Endothelial cell of hepatic sinusoid (primary cell): ENCODE measurements at regions not wholly inside any gene's neighbourhood (a gene's known extent, or its start where the extent isn't known, plus 50 kb on each side); places are given as distances from the start of the nearest gene placed in this dataset.

ENCODE experiments used
- in situ Hi-C: cut with HindIII; loops from 2 replicates; pipeline ENCODE4 v1.10.0; 2017; ENCODE audit warnings: low sequenced_read_pairs

DNA sequence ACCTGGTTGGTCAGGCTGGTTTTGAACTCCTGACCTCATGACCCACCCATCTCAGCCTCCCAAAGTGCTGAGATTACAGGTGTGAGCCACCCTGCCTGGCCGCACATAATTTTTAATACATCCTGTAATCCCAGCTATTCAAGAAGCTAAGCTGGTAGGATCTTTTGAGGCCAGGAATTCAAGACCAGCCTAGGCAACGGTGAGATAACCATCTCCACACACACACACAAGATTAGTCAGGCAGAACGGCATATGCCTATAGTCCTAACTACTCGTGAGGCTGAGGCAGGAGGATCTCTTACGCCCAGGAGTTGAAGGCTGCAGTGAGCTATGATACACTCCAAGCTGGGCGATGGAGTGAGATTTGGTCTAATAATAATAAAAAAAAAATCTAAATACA, 212.4 kb upstream of the NEIL3 start:
- in situ Hi-C loops, result no loop called here

DNA sequence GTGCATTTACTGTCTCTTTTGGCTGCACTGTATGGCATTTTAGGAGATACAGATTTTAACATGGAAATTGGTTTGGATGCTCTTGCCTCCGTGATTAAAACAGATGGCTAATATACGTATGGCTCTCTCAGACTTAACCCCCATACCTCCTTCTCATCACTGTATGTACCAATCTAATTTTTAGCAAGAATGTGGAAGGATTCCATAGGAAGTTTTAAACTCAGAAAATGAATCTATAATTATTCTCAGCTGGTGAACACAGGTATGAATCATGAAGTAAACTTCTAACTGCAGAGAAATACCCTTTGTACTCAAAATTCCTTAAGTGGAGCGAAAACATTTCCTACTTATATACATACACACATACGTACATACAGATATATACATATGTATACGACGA, 210.5 kb upstream of the NEIL3 start:
- in situ Hi-C loops, result no loop called here

DNA sequence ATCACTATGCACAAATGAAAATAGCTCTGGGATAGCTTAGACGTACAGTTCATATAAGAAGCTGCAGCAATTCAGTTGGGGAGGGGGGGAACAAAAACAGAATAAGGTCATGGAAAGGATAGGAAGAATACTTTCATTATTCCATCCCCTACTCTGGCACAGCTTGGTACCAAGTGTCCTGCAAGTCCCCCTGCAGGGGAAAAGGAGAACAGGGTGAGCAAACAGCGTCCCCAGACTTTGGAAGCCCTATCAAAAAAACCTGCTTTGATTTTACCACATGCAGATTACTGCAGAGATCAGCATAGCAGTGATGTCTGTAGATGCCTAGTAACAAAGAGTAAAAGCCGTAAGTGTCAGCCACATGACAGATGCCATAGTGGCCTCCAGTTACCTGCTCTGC, 209.4 kb upstream of the NEIL3 start:
- in situ Hi-C loops, result no loop called here

DNA sequence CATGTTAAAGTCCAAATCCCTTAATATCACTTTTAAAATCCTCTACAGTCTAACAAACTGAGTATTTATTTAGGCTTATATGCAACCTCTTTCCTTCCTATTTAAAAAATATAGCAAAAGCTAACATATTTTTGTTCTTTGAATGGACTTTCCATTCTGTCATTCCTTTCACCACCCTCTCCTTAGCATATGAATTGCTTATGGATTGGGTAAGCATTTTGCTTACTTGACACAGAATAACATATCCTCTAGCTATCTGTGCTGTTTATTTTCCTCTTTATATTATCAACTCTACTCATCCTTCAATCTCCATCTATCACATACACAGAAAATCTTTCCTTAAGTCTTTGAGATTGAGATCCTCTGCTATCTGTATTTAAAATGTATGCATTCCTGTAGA, 206.1 kb upstream of the NEIL3 start:
- in situ Hi-C loops, result no loop called here

DNA sequence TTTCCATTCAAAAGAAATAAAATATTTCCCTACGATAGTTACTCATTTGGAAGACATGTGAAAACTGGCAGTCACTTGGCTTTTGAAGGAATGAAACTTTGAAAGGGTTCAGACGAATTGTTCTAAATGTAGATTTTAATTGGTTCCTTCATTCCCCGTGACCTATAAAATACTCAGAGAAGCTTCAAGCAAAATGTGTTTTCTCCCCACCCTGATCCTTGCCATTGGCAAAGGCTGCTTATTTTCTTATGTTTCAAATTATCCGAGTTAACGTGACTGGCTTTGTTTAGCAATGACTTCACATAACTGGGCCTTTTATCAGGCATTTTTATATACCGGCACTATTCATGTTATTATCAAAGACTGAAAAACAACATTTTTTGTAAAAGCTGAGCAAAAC, 204.1 kb upstream of the NEIL3 start:
- in situ Hi-C loops, result loop anchor here (5.0 kb wide), 1 partner anchor 97 kb away; no protein-coding TSS in a partner anchor

DNA sequence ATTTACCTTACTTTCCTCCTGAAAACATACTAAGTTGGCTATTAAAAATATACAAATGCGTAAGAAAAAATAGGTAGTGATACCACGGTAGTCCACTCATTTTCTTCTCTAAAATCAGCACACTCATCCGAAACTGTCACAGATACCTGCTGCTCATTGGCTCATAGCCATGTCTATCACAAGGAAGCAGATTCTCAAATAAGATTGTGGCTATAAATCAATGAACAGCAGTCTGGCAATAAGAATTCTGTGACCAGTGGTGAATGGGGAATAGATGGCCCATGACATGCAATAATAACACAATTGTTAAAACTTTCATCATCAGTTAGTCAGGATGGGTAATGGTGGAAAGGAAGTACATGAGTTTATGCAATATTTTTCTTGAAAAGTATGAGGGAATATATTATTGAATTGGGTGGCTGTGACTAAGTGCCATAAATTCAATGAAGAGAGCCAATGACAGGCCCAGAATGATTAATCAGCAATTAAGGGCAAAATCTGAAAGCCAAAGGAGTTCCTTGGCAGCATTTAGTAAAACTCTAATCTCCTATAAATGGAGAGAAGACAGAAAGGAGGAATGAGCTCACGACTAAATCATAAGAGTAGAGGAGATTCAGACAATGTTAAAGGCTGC, 202.3 kb upstream of the NEIL3 start:
- in situ Hi-C loops, result loop anchor here (5.0 kb wide), 1 partner anchor 95 kb away; no protein-coding TSS in a partner anchor

DNA sequence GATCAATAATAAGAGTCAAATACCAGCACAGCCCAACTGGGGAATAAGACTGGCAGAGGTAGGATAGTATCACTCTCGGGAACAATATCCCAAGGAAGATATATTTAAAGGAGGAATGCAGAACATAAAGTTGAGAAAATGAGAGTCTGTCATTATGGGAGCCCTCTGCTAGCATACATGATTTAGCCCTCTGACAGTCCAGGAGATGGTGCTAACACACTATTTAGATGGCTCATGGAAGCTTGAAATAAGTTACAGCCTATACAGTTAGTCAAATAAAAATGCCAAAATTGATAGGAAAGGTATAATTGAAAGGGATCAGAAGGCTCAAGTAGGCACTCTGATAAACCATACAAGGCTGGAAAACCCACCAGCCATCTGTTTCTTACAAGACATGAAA, 201.0 kb upstream of the NEIL3 start:
- in situ Hi-C loops, result loop anchor here (5.0 kb wide), 1 partner anchor 94 kb away; no protein-coding TSS in a partner anchor

DNA sequence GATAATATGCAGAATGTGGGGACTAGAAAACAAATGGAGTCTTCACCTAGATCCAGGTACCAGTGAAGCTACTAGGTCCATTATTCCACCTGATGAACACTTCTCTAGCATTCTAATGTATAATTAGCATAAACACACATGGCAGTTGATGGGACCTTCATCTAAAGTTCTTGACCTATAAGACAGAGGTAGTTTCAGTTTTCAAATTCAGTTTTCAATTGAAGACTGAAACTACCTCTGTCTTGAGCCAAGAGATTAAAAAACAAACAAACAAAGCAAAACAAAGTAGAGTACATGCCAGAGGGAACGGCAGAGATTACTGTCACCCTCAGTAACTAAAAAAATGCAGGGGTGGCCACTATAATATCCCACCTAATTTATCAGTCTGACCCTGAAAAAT, 199.9 kb upstream of the NEIL3 start:
- in situ Hi-C loops, result loop anchor here (5.0 kb wide), 1 partner anchor 93 kb away; no protein-coding TSS in a partner anchor

DNA sequence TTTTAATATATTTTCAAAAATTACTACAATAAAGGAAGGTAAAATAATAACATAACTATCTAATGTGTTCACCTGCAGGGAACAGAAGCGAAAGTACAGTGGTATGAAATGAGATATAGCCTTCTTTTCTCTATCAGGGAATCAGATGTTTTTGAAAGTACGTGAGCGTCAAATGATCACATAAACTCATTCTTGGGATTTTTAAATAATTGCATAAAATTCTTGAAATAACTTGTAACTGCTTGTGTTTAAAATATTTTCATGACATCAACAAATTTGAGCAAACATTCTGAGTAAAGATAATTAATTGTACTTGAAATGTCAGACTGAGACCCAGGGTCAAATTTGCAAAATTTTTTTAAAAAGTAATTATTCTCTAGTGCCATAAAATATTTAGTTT, 193.5 kb upstream of the NEIL3 start:
- in situ Hi-C loops, result no loop called here

DNA sequence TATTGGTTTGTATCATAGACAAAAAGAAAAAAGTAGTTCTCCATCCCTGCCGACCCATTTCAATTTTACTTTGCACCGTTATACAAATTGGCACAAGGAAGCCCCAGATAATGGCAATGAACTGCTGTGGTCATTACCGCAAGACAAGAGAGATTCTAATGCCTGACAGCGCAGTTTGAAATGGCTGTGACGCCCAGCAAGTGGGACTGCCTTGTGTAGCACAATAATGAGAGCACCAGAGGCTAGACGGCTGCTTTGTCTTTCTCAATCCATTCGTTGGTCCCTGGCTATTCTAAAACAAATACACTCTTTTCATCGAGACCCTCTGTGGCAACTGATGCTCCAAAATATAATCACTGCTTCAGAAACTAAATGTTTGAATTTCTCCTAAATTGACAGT, 192.4 kb upstream of the NEIL3 start:
- in situ Hi-C loops, result no loop called here

DNA sequence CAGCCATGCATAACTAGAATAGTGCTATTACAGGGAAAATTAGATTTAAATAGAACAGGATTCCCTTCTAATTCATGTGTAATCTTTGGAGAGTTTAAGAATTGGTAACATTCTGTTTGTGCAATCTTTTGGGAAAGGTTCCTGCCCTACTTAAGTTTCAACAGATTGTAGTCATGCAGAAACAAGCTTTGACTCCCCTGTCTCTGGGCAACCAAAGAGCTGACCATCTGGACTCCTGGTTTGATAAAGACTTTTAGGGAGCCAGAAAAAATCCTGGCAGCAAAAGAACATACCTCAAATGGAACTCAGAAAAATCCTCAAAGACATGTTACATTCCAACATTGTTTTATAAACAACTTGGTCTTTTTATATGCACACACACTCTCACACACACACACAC, 191.1 kb upstream of the NEIL3 start:
- in situ Hi-C loops, result no loop called here

DNA sequence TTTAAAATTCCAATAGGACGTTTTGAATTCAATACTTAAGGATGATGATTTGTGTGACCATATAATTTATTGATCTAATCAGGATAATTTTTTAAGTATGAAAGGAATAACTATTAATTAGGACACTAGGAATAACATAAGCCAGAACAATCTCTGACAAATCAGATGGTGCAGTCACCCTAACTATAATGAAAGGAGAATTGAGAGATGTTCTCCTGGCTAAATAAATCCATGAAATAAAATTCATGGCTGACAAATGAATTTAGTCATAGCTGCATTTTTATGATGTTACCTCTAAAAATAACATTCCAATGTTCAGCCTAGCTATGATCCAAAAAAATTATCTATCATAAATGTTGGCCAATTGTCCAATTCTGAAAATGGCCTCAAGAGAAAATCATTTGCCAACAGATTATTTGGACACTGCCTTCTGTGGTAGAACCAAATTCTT, 190.6 kb upstream of the NEIL3 start:
- in situ Hi-C loops, result no loop called here

DNA sequence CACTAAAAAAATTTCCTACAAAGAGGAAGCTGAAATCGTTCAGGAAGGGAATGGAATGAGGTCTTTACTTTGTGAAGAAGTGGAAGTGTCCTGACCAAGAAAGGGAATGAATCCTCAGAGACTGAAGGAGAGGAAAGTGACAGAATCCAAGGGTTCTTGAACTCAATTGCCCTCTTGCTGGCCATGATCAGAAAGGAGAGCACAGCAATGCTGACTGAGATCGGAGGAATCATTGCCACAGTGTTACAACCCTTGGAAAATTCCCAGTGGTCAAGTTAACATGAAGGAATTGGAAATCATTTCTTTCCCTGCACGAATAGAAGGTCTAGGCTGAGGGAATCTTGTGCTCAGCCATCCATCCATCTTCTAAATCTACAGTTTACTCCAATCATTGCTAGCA, 190.0 kb upstream of the NEIL3 start:
- in situ Hi-C loops, result no loop called here

DNA sequence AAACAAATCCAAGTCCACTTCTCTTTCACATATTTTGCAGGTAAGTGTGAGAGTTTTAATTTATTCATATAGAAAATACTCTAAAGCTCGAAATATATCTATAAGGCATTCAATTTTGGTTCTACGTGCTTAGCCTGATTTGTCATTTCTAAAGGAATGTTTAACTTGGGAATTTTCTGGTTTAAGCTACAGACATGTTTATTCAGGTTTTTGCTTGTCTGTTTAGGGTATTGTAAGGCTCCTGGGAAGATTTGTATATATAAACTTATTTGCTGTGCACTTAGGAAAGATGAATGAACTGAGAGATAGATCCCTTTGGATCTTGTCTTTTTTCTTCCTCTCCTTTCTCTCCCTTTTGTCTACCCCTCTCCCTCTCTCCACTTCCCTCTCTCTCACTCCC, 185.9 kb upstream of the NEIL3 start:
- in situ Hi-C loops, result no loop called here

DNA sequence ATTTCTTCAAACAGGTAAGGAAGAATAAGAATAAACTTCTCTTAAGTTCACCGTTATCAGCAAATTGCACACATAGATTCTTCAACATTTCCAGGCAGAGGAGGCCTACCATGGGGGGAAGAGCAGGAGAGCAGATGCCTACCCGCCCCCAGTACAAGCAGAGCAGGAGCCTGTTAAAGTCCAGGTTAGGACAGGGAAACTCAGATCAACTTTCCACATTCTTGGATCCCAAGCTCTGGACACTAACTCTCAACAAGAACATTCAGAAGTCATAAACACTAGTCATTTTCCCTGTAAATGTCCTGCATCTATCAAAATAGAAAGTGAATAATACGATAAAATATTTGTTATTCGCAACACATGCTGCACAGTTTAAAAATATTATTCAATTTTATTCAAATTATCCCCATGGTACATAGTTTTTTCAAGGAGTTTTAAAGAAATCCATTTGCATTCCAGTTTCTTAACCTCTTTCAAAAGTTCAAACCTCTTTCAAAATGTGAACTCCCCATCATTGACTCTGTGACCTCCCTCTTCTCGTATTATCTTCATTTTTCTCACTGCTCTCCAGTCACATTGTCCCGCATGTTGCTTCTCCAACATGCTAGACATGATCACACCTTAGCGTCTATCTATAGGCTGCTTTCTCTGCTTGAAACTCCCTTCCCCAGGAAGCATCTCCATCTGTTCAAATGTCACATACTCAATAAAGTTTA, 185.2 kb upstream of the NEIL3 start:
- in situ Hi-C loops, result loop anchor here (5.0 kb wide), 1 partner anchor 48 kb away; no protein-coding TSS in a partner anchor

DNA sequence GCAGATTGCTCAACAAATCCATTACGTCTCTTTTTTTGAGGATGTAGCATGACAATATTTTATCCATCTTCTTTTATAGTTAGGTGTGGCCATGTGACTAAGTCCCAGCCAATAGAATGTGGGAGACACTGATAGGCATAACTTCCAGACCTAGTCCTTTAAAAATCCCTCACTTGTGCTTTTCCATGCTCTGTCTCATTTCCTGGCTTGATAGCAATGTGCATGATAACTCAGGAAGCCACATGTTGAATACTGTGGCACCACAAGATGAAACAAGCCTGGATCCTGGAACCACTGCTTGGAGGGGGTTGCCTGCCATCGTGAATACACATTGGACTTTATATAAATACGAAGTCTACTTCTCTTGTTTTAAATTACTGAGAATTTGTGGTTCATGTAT, 184.0 kb upstream of the NEIL3 start:
- in situ Hi-C loops, result loop anchor here (5.0 kb wide), 1 partner anchor 47 kb away; no protein-coding TSS in a partner anchor

DNA sequence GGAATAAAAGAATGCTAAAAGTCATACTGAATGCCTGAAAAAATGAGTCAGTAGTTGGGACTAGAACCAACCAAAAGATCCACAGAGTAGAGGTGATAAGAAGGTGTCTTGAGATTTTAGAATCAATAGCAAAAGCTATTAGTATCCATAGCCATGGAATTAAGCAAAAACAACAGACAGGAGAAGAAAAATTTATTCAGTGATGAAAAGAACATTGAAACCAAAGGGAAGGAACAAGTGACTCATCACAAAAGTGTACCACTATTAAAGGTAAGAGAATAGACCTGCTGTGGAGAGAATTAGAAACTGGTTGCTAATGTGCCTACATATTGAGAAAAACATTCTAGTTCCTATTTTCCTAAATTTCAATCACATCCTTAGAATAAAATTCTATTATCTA, 182.0 kb upstream of the NEIL3 start:
- in situ Hi-C loops, result loop anchor here (5.0 kb wide), 1 partner anchor 45 kb away; no protein-coding TSS in a partner anchor

DNA sequence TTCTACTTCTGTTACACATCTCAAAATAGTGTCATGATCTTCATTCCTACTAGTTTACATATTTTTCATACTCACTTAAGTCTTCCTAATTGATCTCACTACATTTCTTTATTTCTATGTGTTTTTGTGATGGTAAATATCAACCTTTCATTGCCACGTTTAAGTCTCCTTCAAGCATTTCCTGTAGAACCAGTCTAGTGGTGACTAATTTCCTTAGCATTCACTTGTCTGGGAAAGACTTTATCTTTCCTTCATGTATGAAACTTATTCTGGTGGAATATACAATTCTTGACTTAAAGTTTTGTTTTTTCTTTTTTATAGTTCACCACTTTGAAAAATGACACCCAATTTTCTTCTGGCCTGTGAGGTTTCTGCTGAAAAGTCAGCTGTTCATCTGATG, 181.4 kb upstream of the NEIL3 start:
- in situ Hi-C loops, result loop anchor here (5.0 kb wide), 1 partner anchor 44 kb away; no protein-coding TSS in a partner anchor

DNA sequence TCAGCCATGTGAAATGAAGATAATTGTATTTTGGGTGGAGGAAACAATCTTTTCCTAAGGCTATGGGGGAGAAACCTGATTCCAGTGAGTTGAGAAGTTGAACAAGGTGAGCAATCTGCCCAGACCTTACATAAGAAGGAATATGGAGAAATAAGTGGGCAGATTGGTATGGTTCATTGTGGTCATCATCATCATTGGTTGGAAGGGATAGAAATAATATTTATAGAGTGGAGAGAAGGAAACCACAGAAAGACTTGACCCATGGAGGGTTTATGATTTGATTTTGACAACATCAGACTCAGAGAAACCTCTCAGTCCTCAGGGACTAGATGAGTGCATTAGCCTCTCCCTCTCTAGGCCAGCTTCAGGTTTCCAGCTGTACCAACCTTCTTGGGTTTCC, 177.9 kb upstream of the NEIL3 start:
- in situ Hi-C loops, result no loop called here

DNA sequence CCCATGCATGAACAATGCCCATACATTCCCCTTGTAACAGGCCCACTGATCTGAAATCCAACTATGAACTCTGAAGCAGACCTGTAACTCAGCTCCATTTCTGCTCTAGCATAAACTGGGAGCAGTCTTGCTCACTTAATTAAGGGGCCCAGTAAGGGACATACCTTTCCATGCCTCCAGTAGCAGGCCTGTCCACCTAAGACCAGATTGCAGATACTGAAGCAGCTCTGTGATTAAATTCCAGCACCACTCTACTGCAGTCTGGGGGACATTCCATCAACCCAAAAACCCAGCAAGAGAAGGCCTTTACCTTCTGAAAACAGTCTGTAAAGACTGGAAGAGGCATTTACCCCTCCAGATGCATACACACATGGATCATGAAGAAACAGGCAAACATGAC, 162.0 kb upstream of the NEIL3 start:
- in situ Hi-C loops, result no loop called here

DNA sequence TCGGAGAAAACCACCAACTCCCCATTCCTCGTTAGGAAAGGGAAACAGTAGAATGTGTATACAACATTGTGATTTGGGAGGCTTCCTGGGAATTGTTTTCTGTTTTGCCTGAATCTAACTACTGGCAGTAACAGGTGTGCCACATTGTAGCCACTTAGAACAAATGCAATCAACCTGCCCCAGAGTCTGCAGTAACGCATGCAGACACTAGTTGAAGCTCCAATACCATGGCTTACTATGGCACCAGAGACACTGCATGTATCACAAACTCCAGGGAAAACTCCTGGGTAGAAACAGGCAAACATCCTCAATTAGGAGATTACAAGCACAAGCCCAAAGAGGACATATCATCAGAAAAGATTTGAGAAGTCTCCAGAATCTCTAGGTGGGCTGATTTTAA, 154.2 kb upstream of the NEIL3 start:
- in situ Hi-C loops, result no loop called here

DNA sequence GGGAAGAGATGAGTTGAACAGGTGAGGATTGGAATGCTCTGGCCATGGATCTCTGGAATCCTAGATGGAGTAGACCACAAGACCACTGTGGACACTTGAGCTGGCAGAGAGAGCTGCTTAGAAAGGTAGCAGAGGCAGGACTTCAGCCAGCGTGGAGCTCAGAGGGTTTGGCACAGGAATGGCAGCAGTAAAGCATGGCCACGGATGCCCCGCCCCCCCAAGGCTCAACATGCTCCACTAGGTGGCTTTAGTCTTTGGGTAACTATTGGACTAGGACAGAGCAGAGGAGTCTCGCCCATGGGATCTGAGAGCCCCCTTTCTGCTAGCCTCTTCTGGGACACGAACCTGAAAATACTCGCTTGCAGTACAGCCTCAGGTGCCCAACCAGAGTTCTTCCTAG, 150.1 kb upstream of the NEIL3 start:
- in situ Hi-C loops, result no loop called here
